Neural cell (in vitro differentiated cells): ENCODE measurements at regions not wholly inside any gene's neighbourhood (a gene's known extent, or its start where the extent isn't known, plus 50 kb on each side); places are given as distances from the start of the nearest gene placed in this dataset.

Experiments used
- H2AFZ ChIP-seq: fragments of 200-600, 300-800 bp; sonication (generic), shearing (Covaris generic); 2 replicates; pipeline ENCODE4 v1.6.0; 2014; ENCODE audit warnings: low read depth, mild to moderate bottlenecking, antibody characterized with exemption, low read length, moderate library complexity
- H3F3A ChIP-seq: fragments of 200-600 bp; shearing (Covaris generic); 2 replicates; pipeline ENCODE4 v1.6.1; 2016; ENCODE audit warnings: mild to moderate bottlenecking, moderate library complexity, mixed read lengths, antibody characterized with exemption, low read length; ENCODE audit not compliant: insufficient read depth, poor library complexity, severe bottlenecking
- H3K27ac ChIP-seq: fragments of 200-600, 300-800 bp; sonication (generic), shearing (Covaris generic); 2 replicates; pipeline ENCODE4 v1.5.1; 2014; ENCODE audit warnings: mild to moderate bottlenecking, low read length, moderate library complexity
- H3K27me3 ChIP-seq: fragments of 300-800, 200-600 bp; sonication (generic), shearing (Covaris generic); 2 replicates; pipeline ENCODE4 v1.6.0; 2014; ENCODE audit warnings: mild to moderate bottlenecking, low read depth, low read length, moderate library complexity; ENCODE audit not compliant: insufficient read depth
- H3K36me3 ChIP-seq: fragments of 300-800, 200-600 bp; sonication (generic), shearing (Covaris generic); 2 replicates; pipeline ENCODE4 v1.5.1; 2014; ENCODE audit warnings: mild to moderate bottlenecking, antibody characterized with exemption, low read length, moderate library complexity; ENCODE audit not compliant: insufficient read depth
- H3K4me2 ChIP-seq: fragments of 300-800, 200-600 bp; sonication (generic), shearing (Covaris generic); 2 replicates; pipeline ENCODE4 v1.6.0; 2014; ENCODE audit warnings: mild to moderate bottlenecking, low read length
- H3K4me3 ChIP-seq: fragments of 300-800, 200-600 bp; sonication (generic), shearing (Covaris generic); 2 replicates; pipeline ENCODE4 v1.5.1; 2014; ENCODE audit warnings: mild to moderate bottlenecking, low read length, moderate library complexity
- H3K79me2 ChIP-seq: fragments of 200-600 bp; shearing (Covaris generic); replicated peaks from 2 replicates; pipeline ENCODE4 v1.6.0; 2014; ENCODE audit warnings: mild to moderate bottlenecking, low read length, moderate library complexity; ENCODE audit not compliant: insufficient read depth
- H3K9ac ChIP-seq: fragments of 300-800, 200-600 bp; sonication (generic), shearing (Covaris generic); 2 replicates; pipeline ENCODE4 v1.6.1; 2016; ENCODE audit warnings: mild to moderate bottlenecking, low read length, mixed read lengths
- H3K9me2 ChIP-seq: fragments of 200-600 bp; shearing (Covaris generic); 2 replicates; pipeline ENCODE4 v1.6.1; 2016; ENCODE audit warnings: mild to moderate bottlenecking, low read length, mixed read lengths; ENCODE audit not compliant: insufficient read depth
- H3K9me3 ChIP-seq: fragments of 200-600, 300-800 bp; sonication (generic), shearing (Covaris generic); 2 replicates; pipeline ENCODE4 v1.6.1; 2016; ENCODE audit warnings: mild to moderate bottlenecking, mixed run types, low read length, moderate library complexity, mixed read lengths
- H4K20me1 ChIP-seq: fragments of 200-600 bp; shearing (Covaris generic); 2 replicates; pipeline ENCODE4 v1.6.1; 2016; ENCODE audit warnings: mild to moderate bottlenecking, mixed run types; ENCODE audit not compliant: insufficient read depth
- EP300 ChIP-seq: fragments of 450-650 bp; conservative IDR thresholded peaks from 2 replicates; pipeline ENCODE4 v1.6.1; 2014; ENCODE audit warnings: antibody characterized with exemption, mild to moderate bottlenecking, moderate library complexity; ENCODE audit not compliant: poor library complexity, severe bottlenecking
- EZH2 ChIP-seq: fragments of 200-600, 300-800 bp; shearing (Covaris generic), sonication (generic); IDR thresholded peaks from 2 replicates; pipeline ENCODE4 v1.6.1; 2014; ENCODE audit warnings: antibody characterized with exemption, low read length, borderline replicate concordance, mild to moderate bottlenecking; ENCODE audit not compliant: insufficient read depth, poor library complexity, severe bottlenecking
- MXI1 ChIP-seq: fragments of 450-650 bp; conservative IDR thresholded peaks from 2 replicates; pipeline ENCODE4 v1.6.1; 2014; ENCODE audit warnings: antibody characterized with exemption, mild to moderate bottlenecking; ENCODE audit not compliant: poor library complexity, severe bottlenecking
- POLR2AphosphoS5 ChIP-seq: IDR thresholded peaks from 2 replicates; pipeline ENCODE4 v1.6.1; 2012
- RAD21 ChIP-seq: fragments of 450-650 bp; conservative IDR thresholded peaks from 2 replicates; pipeline ENCODE4 v1.6.1; 2014; ENCODE audit warnings: antibody characterized with exemption, mild to moderate bottlenecking, moderate library complexity
- SMC3 ChIP-seq: fragments of 450-650 bp; conservative IDR thresholded peaks from 2 replicates; pipeline ENCODE4 v1.6.1; 2014; ENCODE audit warnings: antibody characterized with exemption, mild to moderate bottlenecking, moderate library complexity; ENCODE audit not compliant: poor library complexity
- TAF1 ChIP-seq: IDR thresholded peaks from 2 replicates; pipeline ENCODE4 v1.6.1; 2012; ENCODE audit warnings: low read depth
- TF ChIP-seq, protein P1 (sequence below): IDR thresholded peaks from 2 replicates; pipeline ENCODE4 v1.6.1; 2012; ENCODE audit warnings: borderline replicate concordance
- TF ChIP-seq, protein P2 (sequence below): fragments of 450-650 bp; IDR thresholded peaks from 2 replicates; pipeline ENCODE4 v1.5.1; 2014; ENCODE audit warnings: antibody characterized with exemption, mild to moderate bottlenecking, moderate library complexity; ENCODE audit not compliant: poor library complexity, severe bottlenecking

DNA sequence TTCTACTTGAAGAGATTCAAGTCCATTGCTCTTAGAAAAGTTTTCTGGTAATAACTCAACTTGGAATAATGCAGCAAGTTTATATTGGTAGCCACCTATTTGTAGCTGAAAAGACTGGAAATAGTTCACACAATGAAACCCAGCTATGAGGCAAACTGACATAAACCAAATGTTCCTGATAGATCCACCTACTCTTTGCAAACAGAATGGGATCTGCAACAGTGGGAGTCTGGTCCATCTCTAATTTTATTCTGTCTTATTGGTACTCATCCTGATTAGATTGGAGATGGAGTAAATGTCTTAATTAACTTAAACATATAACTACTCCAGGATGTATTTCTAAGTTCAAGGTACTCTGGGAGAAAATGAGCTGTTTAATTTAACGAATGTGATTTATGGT lies 438.0 kb downstream of the OLFM4 start:
- no peaks in the 10 kb centered on the region for H3K27me3 ChIP-seq
- no peak overlapping the region for H3K9ac ChIP-seq
- H2AFZ ChIP-seq: no peak overlapping the region
- TF ChIP-seq MXI1 (no peak), SMC3 (no peak), TAF1 (no peak), EZH2 (no peak), RAD21 (no peak)
- H3K79me2 ChIP-seq: no peaks in the 10 kb centered on the region
- no peak overlapping the region for H3K4me3 ChIP-seq
- H3F3A ChIP-seq: no peaks in the 10 kb centered on the region
- no peaks in the 10 kb centered on the region for H3K9me3 ChIP-seq
- no peaks in the 10 kb centered on the region for H3K36me3 ChIP-seq
- H3K9me2 ChIP-seq: no peaks in the 10 kb centered on the region
- no peak overlapping the region for H3K27ac ChIP-seq
- no peak overlapping the region for H3K4me2 ChIP-seq
- no peaks in the 10 kb centered on the region for H4K20me1 ChIP-seq

DNA sequence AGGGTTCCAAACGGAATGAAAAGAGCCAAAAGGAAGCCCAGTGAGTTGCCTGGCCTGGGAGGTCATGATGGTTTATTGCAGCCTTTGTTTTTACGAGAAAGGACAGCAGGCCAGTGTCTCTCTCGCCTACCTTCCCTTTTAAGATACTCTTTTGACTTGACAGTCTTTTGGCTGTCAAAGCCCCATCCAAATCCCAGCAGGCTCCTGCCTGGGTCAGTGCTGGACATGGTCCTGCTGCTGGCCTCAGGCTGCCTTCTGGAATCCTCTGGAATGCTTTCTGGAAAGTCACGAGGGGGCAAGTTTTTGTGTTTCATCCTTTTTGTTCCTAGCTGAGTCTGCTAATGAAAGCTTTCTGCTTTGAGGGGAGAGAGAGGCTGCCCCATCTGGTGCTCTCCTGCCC lies 444.8 kb downstream of the OLFM4 start:
- no peaks in the 10 kb centered on the region for H3K9me2 ChIP-seq
- no peak overlapping the region for H3K9ac ChIP-seq
- H3K79me2 ChIP-seq: no peaks in the 10 kb centered on the region
- H4K20me1 ChIP-seq: no peaks in the 10 kb centered on the region
- H3K27me3 ChIP-seq: no peaks in the 10 kb centered on the region
- H3K36me3 ChIP-seq: no peaks in the 10 kb centered on the region
- no peak overlapping the region for H3K4me2 ChIP-seq
- H3F3A ChIP-seq: no peaks in the 10 kb centered on the region
- no peaks in the 10 kb centered on the region for H3K9me3 ChIP-seq
- H2AFZ ChIP-seq: no peak overlapping the region
- no peak overlapping the region for H3K27ac ChIP-seq
- TF ChIP-seq RAD21: no peak
- TF ChIP-seq, protein P1, sequence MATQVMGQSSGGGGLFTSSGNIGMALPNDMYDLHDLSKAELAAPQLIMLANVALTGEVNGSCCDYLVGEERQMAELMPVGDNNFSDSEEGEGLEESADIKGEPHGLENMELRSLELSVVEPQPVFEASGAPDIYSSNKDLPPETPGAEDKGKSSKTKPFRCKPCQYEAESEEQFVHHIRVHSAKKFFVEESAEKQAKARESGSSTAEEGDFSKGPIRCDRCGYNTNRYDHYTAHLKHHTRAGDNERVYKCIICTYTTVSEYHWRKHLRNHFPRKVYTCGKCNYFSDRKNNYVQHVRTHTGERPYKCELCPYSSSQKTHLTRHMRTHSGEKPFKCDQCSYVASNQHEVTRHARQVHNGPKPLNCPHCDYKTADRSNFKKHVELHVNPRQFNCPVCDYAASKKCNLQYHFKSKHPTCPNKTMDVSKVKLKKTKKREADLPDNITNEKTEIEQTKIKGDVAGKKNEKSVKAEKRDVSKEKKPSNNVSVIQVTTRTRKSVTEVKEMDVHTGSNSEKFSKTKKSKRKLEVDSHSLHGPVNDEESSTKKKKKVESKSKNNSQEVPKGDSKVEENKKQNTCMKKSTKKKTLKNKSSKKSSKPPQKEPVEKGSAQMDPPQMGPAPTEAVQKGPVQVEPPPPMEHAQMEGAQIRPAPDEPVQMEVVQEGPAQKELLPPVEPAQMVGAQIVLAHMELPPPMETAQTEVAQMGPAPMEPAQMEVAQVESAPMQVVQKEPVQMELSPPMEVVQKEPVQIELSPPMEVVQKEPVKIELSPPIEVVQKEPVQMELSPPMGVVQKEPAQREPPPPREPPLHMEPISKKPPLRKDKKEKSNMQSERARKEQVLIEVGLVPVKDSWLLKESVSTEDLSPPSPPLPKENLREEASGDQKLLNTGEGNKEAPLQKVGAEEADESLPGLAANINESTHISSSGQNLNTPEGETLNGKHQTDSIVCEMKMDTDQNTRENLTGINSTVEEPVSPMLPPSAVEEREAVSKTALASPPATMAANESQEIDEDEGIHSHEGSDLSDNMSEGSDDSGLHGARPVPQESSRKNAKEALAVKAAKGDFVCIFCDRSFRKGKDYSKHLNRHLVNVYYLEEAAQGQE: no peak
- TF ChIP-seq MXI1: no peak
- no peak for TF ChIP-seq SMC3
- no peak for TF ChIP-seq EP300
- no peak for TF ChIP-seq EZH2
- TF ChIP-seq, protein P2, sequence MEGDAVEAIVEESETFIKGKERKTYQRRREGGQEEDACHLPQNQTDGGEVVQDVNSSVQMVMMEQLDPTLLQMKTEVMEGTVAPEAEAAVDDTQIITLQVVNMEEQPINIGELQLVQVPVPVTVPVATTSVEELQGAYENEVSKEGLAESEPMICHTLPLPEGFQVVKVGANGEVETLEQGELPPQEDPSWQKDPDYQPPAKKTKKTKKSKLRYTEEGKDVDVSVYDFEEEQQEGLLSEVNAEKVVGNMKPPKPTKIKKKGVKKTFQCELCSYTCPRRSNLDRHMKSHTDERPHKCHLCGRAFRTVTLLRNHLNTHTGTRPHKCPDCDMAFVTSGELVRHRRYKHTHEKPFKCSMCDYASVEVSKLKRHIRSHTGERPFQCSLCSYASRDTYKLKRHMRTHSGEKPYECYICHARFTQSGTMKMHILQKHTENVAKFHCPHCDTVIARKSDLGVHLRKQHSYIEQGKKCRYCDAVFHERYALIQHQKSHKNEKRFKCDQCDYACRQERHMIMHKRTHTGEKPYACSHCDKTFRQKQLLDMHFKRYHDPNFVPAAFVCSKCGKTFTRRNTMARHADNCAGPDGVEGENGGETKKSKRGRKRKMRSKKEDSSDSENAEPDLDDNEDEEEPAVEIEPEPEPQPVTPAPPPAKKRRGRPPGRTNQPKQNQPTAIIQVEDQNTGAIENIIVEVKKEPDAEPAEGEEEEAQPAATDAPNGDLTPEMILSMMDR: no peak
- no peak for TF ChIP-seq POLR2AphosphoS5
- H3K4me3 ChIP-seq: no peak overlapping the region

DNA sequence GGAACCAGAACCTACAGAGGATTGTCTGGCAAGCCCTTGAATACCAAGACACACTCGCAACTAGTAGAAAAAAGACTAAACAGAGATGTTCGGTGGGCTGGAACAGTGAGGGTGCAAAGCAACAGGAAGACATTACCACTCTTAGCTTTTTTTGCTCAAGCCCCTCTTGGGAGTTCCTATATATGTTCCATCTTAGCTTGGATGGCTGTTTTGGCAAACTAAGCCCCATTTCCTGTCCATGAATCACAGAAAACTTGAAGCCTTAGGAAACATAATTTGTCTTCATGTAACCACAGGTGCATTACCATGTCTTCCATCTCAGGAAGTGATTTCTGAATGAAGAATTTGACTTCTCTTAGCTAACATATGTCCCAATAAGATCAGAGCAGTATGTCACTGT lies 446.3 kb downstream of the OLFM4 start:
- Histone ChIP-seq H4K20me1 (no peaks in the 10 kb centered on the region), H3F3A (no peaks in the 10 kb centered on the region), H3K4me2 (no peak overlapping the region), H3K36me3 (no peaks in the 10 kb centered on the region), H3K27me3 (no peaks in the 10 kb centered on the region), H3K9me2 (no peaks in the 10 kb centered on the region), H3K4me3 (no peak overlapping the region), H3K79me2 (no peaks in the 10 kb centered on the region), H3K27ac (no peak overlapping the region), H3K9me3 (no peaks in the 10 kb centered on the region), H3K9ac (no peak overlapping the region), H2AFZ (no peak overlapping the region)
- no peak for TF ChIP-seq SMC3
- TF ChIP-seq, protein P2: no peak
- no peak for TF ChIP-seq EP300
